HG03558 (cell line): ENCODE measurements at regions not wholly inside any gene's neighbourhood (a gene's known extent, or its start where the extent isn't known, plus 50 kb on each side); places are given as distances from the start of the nearest gene placed in this dataset.

Experiments used
- ATAC-seq: cut with Tn5 transposase; IDR thresholded peaks from one replicate; pipeline ENCODE4 v1.9.1; 2021; ENCODE audit warnings: moderate number of reproducible peaks; ENCODE audit not compliant: unreplicated experiment; ENCODE audit errors: extremely low read depth

GRCh38 chr16:72427051-72427782, 255.3 kb upstream of the PMFBP1 start:
- ATAC-seq = no peak

- ATAC-seq = no peak
Measured at GRCh38 chr16:72426386-72426785, 254.4 kb upstream of the PMFBP1 start.

- ATAC-seq = no peak
Measured at GRCh38 chr16:72425571-72426341, 253.8 kb upstream of the PMFBP1 start.

GRCh38 chr16:72424757-72425156, 252.8 kb upstream of the PMFBP1 start:
- ATAC-seq = no peak

GRCh38 chr16:72422308-72422897, 250.4 kb upstream of the PMFBP1 start:
- no peak for ATAC-seq

GRCh38 chr16:72419638-72420037, 247.7 kb upstream of the PMFBP1 start:
- ATAC-seq = no peak

GRCh38 chr16:72415379-72415778, 243.4 kb upstream of the PMFBP1 start:
- no peak for ATAC-seq

GRCh38 chr16:72410492-72410891, 238.5 kb upstream of the PMFBP1 start:
- no peak for ATAC-seq

GRCh38 chr16:72409423-72409822, 237.5 kb upstream of the PMFBP1 start:
- no peak for ATAC-seq

- no peak for ATAC-seq
Measured at GRCh38 chr16:72406390-72406789, 234.4 kb upstream of the PMFBP1 start.

GRCh38 chr16:72404299-72404698, 232.3 kb upstream of the PMFBP1 start:
- ATAC-seq = no peak

GRCh38 chr16:72401084-72401361, 229.1 kb upstream of the PMFBP1 start:
- ATAC-seq = no peak

GRCh38 chr16:72400257-72401083, 228.5 kb upstream of the PMFBP1 start:
- no peak for ATAC-seq

GRCh38 chr16:72399811-72400210, 227.9 kb upstream of the PMFBP1 start:
- no peak for ATAC-seq

GRCh38 chr16:72397876-72398275, 225.9 kb upstream of the PMFBP1 start:
- no peak for ATAC-seq

- no peak for ATAC-seq
Measured at GRCh38 chr16:72394526-72394925, 222.6 kb upstream of the PMFBP1 start.

GRCh38 chr16:72389791-72390190, 217.8 kb upstream of the PMFBP1 start:
- ATAC-seq = no peak

GRCh38 chr16:72388007-72388406, 216.1 kb upstream of the PMFBP1 start:
- no peak for ATAC-seq

- ATAC-seq = no peak
Measured at GRCh38 chr16:72384651-72385050, 212.7 kb upstream of the PMFBP1 start.

- ATAC-seq = no peak
Measured at GRCh38 chr16:72380283-72380682, 208.3 kb upstream of the PMFBP1 start.

- no peak for ATAC-seq
Measured at GRCh38 chr16:72373201-72373600, 201.2 kb upstream of the PMFBP1 start.
